HG02610 (cell line): ENCODE measurements at regions not wholly inside any gene's neighbourhood (a gene's known extent, or its start where the extent isn't known, plus 50 kb on each side); places are given as distances from the start of the nearest gene placed in this dataset.
"Not testable (repeated sequence)": the region's sequence is repeated elsewhere in the genome, so short reads cannot be mapped to it uniquely, and the experiment has no call there.

ENCODE experiments used
- ATAC-seq: cut with Tn5 transposase; IDR thresholded peaks from one replicate; pipeline ENCODE4 v1.9.1; 2021; ENCODE audit warnings: mild to moderate bottlenecking, moderate library complexity; ENCODE audit not compliant: unreplicated experiment

DNA sequence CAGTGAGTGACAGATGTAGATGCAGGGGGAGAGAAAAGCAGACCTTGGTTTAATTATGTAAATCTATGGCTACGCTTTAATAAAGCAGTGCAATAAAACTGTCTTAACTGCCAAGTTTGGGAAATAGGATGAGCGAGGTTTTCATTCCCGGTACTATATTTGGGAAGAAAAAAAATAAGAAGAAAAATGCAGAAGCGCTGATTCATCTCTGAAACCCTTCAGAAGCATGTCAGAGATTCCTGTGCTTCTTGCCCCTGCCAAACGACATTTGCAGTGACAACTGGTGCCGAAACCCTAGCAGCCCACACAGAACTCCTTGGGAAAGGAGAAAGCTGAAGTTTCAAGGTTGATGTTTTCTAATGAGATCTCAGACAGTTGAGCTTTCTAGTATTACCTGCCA lies 380.7 kb downstream of the REEP3 start:
- no peak for ATAC-seq

DNA sequence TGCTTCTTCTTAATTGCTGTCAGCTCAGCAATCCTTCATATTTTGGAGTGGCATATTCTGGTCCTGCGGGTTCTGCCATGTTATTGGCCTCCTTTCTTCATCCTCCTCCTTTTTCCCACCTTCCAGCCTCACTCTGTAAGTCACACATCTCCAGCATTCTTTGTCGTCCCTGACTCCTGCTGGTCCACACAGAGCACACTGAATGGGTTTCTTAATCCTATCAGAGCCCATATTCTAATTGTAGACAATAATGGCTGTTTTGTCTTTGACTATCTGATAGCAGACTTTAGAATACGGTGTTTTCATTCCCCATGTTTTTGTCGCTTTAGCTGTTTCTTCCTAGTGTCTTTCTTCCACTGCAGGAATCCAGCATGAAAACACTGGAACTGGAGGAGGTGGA lies 389.6 kb downstream of the REEP3 start:
- ATAC-seq = no peak

DNA sequence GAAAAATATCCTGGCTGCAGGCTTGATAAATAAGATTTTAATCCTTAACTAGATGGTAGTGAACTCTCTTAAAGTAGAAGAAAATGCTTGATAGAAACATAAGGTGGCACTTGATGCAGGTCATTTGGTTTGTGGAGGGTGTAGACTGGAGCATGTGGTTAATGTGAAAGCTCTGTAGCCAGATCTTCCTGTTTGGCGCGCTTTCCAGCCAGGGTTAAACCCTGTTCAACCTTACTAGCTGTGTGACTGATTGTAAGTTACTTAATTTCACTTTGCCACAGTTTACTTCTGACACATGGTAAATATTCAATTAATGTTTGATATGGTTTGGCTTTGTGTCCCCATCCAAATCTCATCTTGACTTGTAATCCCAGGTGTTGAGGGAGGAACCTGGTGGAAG lies 394.0 kb downstream of the REEP3 start:
- ATAC-seq = no peak

GRCh38 chr10:63917363-63917762 lies 396.2 kb downstream of the REEP3 start:
- ATAC-seq = no peak

GRCh38 chr10:63919575-63920279 lies 398.5 kb downstream of the REEP3 start:
- ATAC-seq = no peak

GRCh38 chr10:63920926-63921325 lies 399.7 kb downstream of the REEP3 start:
- ATAC-seq = no peak

GRCh38 chr10:63921908-63922467 lies 400.8 kb downstream of the REEP3 start:
- ATAC-seq = no peak

DNA sequence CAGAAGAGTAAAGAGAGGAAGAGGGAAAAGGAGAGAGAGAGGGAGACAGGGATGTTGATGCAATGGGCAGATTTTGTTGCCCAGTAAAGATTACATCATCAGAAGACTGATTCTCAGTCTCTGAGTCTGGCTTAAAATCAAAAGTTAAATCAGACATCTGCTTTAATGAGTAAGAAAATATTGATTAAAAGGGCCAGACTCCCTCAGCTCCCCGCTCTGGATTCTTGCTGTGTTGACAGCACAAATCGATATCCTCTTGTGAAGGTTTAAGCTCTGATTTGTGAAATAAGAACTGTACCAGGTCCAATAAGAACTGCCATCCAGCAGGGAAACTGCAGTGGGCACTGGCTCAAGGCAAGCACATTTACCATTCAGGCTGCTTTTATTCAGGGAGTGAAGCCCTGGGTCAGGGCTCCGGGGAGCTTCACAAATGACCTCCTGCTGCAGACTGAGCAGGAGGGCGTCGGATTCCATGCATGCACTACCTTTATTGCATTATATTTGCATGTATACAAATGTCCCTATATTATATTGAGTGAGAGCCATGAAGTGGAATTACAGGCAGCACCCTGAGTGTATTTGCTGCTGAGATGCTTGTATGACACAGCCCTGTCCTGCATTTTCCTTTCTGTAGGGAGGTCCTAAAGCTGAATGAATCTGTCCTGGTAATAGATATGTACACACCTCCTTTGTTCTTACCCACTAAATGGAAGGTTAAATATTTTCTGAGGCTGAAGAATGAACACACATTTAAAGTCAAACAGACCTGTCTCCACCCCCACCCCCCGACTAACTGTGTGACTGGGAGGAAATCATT lies 401.5 kb downstream of the REEP3 start:
- ATAC-seq = no peak

GRCh38 chr10:63929831-63930467 lies 408.7 kb downstream of the REEP3 start:
- ATAC-seq = no peak

- ATAC-seq = no peak
Observed at GRCh38 chr10:63930584-63930983, 409.4 kb downstream of the REEP3 start.

GRCh38 chr10:63935705-63936104 lies 414.5 kb downstream of the REEP3 start:
- ATAC-seq = no peak

GRCh38 chr10:63940277-63940922 lies 419.2 kb downstream of the REEP3 start:
- ATAC-seq = no peak

DNA sequence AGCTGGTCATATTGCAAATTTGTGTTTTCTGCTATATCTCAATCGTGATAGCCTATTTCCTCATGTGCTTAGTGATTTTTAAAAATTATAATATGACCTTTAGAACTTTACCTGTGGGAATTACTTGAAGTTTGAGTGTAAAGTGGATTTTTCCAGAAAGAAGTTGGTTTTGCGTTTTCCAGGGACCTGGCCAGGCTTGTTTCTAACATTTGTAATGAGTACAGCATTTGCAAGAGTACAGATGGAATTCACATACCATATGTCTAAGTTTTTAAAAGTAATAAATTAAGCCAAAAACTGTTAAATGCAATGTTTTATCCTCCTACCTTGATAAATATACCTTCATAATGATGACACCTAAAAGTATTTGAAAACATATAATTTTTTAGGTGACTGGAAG lies 443.2 kb downstream of the REEP3 start:
- ATAC-seq = no peak

DNA sequence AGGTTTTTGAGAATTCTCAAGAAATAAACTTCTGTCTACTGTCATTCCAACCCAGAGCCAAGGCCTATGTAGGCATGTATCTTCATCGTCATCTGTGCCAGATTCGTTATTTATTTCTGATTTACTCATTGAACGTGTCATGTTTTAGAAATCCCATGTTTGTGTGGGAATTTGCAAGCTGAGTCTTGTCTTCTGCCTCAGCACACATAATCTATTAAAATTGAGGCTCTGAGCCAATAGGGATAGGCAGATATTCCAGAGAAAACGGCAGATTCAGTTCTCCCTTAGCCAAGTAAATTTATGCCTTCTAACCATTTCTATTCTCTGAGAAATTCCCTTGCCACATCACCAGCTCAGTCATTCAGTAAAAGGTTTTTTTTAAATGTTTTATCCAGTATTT lies 444.6 kb downstream of the REEP3 start:
- ATAC-seq = no peak

GRCh38 chr10:63972949-63973827 lies 452.0 kb downstream of the REEP3 start:
- ATAC-seq = no peak

- peak; percentile 81 for ATAC-seq
Observed at GRCh38 chr10:63976538-63976937, 455.3 kb downstream of the REEP3 start.

DNA sequence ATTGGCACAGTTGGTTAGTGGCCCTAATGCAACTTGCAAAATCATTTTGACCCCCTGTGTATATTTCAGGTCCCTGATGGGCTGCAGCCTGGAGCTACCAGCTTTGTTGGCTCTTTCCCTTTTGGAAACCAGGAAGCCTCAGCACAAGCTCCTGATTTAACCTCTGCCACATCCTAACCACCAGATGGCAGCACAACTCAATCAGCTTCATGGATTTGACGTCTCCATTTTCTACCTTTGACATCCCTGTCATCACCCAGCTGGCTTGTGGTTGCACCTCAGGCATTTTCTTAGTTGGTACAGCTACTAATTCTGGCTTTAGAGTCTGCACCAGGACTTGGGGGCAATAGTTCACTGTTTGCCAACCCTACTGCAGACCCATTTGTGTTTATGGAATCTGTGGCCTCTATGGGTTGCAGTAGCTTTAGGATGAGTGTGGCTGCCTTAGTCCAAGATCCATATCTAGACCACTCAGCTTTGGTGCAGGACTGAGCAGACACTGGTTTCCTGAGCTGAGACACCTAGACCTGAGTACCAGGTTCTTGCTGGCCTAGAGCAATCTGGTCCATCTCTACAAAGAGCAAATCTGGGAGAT lies 456.2 kb downstream of the REEP3 start:
- peak; percentile 72 for ATAC-seq

- not testable (repeated sequence) for ATAC-seq
Observed at GRCh38 chr10:63980870-63981269, 459.7 kb downstream of the REEP3 start.

DNA sequence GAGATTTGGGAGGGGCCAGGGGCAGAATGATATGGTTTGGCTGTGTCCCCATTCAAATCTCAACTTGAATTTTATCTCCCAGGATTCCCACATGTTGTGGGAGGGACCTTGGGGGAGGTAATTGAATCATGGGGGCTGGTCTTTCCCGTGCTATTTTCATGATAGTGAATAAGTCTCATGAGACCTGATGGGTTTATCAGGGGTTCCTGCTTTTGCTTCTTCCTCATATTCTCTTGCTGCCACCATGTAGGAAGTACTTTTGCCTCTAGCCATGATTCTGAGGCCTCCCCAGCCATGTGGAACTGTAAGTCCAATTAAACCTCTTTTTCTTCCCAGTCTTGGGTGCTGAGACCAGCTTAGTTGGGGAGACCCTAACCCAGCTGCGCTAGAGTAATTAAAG lies 462.9 kb downstream of the REEP3 start:
- ATAC-seq = not testable (repeated sequence)

DNA sequence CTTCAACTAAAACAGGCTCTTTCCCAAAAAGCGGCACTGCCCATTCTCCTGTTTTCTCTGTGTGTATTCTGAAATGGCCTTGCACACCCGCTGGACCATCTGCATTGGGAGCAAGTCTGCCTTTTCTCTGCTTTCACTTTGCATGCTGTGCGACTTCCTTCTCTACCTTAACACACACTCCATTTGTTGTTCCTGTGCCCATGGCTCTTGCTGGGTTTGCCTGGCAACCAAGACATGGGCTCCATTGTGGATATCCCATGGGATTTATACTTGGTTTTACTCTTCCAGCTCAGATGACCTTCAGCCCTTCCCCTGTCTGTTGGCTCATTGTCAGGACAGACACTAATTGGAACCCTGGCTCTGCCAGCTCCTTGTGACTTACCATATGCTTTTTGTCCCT lies 465.3 kb downstream of the REEP3 start:
- ATAC-seq = no peak
